Esophagus squamous epithelium (tissue), 4 donors: ENCODE measurements at regions not wholly inside any gene's neighbourhood (a gene's known extent, or its start where the extent isn't known, plus 50 kb on each side); places are given as distances from the start of the nearest gene placed in this dataset.

Source experiments
- CTCF ChIP-seq, 6 experiments: fragments of 450-650 bp in 4 of 6; fragments of 200-600 bp in 2 of 6; sonication (generic) in 2 of 6; IDR thresholded peaks; one replicate each; pipeline ENCODE4 v1.5.1; 2016 to 2019; ENCODE audit warnings: antibody characterized with exemption in 6 of 6, mild to moderate bottlenecking in 4 of 6, moderate library complexity in 4 of 6
- POLR2A ChIP-seq, 4 donors: fragments of 450-650 bp; IDR thresholded peaks; one replicate each; pipeline ENCODE4 v1.6.1; 2017; ENCODE audit warnings: antibody characterized with exemption in 4 of 4, mild to moderate bottlenecking in 4 of 4, moderate library complexity in 3 of 4

- TF ChIP-seq CTCF (IDR thresholded peaks at IDR 0.05) = no peak
- TF ChIP-seq POLR2A (IDR thresholded peaks at IDR 0.05) = no peak
Observed at GRCh38 chr5:43985411-43985810, 382.4 kb downstream of the NNT start.
